ENCODE measurements at regions not wholly inside any gene's neighbourhood (a gene's known extent, or its start where the extent isn't known, plus 50 kb on each side); places are given as distances from the start of the nearest gene placed in this dataset.

DNA sequence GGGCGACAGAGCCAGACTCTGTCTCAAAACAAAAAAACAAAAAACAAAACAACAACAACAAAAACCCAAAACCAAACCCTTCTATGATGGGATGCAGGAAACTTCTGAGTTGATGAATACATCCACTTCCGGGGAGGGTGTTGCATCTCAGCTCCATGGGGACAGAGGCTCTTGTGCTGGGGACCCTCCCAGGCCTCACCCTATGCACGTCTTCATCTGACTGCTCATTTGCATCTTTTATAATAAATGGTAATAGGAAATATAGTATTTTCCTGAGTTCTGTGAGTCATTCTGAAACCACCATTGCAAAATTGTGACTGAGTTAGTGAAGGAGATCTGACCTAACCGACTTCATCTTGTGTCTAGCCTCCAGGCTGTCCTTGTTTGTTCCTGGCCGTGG is 109.5 kb upstream of the SLC28A3 start:
- DNase-seq (ENCODE audit: low spot score) = no peak

DNA sequence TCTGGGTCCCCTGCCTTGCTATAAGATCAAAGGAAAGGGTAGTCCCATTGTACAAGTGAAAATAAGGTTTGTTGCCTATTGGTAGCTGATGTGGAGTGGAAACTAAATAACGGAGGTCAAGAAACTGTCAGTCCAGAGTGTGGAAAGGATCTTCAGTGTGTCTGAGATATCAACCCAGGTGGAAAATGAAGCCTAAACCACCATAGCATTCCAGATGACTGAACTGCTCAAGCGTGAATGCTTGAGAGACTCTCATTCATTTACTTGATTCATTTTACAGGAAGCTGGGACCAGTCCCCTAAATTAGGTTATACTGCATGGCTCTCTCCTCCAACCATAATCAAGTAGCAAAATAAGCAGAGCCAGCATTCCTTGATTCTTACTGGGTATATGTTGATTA is 116.0 kb upstream of the SLC28A3 start:
- DNase-seq (ENCODE audit: low spot score) = no peak

DNA sequence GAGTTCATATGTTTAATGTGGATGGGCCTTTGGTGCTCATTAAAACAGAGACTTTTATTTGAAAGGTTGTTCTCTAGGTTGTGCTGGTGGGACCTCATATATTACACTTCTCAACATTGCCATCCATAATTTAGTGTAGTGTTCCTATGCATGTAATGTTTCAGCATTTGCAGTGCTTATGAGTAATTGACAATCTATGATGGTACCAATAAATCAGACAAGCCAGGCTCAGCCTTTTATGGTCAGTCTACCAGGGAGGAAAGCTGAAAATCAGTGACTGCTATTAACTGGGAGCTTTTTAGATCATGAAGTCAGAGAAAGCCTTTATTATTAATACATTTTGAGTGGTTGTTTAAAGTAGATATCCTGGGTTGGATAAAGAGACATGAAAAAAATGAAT is 120.1 kb upstream of the SLC28A3 start:
- no peak for DNase-seq (ENCODE audit: low spot score)

DNA sequence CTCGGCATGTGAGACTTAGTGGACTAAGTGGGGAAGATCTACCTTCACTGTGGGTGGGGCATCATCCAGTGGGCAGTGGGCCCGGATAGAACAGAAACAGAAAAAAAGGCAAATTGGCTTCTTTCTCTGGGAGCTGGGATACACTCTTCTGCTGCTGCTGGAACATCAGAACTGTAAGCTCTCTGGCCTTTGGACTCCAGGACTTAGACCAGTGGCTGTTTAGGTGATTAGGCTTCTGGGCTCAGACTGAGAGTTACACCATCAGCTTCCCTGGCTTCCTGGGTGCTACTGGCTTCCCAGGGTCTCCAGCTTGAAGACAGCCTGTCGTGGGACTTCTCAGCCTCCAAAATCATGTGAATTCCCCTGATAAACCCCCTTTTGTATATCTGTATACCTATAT is 122.7 kb upstream of the SLC28A3 start:
- DNase-seq (ENCODE audit: low spot score) = no peak

DNA sequence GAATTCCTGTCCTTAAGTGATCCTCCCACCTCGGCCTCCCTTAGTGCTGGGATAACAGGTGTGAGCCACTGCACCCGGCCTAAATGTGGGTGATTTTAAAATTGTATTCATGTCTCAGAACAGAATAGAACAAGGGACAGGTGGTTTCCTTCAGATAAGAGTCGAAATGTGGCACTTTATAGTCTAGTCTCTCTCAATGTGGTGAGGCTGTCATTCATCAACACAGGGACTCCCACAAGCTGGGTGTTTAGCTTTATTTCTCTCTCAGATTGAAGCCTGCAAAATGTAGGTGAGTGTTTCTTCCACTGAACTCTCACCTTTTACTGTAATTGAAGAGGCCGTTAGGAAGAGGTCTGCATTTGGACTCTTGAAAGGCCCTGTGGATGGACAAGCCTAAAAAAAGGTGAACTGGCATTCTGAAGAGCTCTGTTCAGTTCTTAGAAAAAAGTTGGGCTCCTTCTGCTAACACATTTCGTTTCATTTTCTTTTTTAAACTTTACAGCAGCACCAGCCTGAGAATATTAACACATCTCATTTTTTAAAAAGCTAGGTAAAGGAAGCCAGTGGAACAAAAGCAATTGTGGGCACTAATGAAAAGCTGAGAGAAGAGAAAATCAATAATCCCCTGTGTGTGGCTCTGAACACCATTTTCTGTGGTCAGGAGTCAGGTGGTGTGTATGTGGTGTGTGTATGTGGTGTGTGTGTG is 126.2 kb upstream of the SLC28A3 start:
- no peak for DNase-seq (ENCODE audit: low spot score)

DNA sequence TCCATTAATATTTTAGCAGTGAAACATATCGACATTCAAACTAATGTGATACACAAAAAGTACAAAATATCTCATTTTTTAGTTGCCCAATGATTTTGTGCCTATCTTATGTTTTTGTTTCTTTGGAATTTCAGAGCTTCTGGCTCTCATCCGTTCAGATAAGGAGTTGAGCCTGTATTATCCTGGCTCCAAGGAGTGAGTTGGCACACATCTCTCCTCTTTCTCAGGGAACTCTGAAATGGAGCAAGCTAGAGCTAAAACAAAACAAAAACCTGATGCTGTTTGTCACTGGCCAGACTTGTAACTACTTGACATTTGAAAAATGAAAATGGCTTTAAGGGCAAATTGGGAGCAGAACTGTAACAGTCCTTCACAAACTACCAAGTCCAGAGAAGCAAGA is 131.3 kb upstream of the SLC28A3 start:
- no peak for DNase-seq (ENCODE audit: low spot score)

DNA sequence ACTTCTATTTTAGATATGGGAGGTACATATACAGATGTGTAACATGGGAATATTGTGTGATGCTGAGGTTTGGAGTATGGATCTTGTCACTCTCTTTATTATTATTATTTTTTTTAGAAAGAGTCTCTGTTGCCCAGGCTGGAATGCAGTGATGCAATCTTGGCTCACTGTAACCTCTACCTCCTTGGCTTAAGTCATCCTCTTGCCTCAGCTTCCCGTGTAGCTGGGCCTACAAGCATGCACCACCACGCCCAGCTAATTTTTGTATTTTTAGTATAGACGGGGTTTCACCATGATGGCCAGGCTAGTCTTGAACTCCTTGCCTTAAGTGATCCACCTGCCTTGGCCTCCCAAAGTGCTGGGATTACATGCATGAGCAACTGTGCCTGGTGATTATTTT is 138.4 kb upstream of the SLC28A3 start:
- no peak for DNase-seq (ENCODE audit: low spot score)

DNA sequence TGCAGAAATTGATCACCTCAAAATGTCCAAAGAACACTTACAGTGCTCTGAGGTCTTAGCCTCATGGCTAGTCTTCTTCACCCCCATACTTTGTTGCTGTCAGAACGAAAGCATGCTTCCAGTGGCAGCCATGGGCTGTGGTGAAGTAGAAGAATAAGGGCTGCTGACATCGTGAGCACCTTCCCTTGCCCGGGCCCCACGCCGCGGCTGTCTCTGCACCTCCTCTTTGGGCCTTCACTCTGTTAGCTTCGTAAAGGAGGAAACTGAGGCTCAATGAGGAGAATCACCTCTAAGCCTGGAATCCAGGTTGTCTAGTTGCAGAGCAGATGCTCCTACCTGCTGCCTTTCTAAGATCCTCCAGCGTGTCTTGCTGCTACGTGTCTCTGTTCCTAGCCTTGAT is 139.5 kb upstream of the SLC28A3 start:
- DNase-seq (ENCODE audit: low spot score) = no peak

DNA sequence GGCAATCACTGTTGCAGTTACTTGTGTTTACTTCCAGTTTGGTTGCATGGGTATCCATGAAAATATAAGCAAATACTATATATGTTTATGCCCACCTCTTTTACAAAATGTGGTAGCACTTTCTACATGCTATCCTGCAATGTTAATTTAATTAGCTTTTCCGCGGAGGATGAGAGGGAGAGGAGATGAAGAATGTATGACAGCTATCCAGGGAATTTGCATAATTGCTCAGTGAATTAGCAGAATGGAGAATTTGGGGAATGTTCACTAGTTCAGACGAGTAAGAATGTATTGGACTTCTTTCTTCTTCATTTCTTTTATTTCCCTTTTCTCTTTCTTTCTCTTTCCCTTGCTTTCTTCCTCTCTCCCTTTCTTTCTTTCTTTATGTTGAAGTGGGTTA is 140.7 kb upstream of the SLC28A3 start:
- no peak for DNase-seq (ENCODE audit: low spot score)

DNA sequence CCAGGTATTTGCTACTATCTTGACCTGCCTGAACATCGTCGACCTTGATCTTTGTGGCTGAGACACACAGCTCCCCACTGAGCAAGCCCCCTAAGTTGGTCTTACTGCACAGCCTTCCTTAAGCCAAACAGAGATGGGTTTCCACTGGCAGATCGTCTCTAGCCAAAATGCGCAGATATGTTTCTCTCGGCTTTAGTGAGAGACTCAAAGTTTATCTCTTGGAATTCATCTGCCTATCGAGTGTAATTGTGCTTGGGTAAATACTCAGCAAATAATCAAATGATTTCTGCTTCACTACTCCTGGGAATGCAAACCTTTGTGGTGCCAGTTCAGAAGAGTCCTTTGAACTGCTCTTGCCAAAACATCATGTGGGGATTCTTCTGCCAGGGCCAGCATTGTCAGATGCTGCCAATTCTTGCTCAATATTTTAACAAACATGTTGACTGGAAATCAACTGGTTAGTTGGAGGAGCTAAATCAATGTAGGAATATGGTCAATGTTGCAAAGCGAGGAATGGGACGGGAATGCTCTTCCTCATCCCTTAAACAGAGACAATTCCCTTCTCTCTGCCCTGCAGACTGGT is 141.2 kb upstream of the SLC28A3 start:
- no peak for DNase-seq (ENCODE audit: low spot score)

DNA sequence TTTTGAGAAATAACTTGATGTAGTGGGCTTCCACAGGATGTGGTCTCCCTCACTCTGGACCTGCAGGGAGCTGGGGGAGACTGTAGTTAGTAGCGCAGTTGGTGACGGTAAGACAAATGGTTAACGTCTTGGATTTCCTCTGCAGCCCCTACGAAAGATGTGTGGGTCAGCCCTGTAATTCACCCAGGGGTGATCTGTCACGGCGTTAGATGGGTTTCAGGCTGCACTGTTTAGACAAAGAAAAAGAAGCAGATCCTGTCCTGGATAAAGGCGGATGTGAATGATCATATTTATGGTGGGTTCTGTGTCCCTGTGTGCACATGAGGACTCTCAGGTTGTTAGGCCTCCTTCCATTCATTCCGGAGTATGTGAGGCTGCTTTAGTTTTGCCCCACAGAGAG is 142.0 kb upstream of the SLC28A3 start:
- DNase-seq (ENCODE audit: low spot score) = no peak

DNA sequence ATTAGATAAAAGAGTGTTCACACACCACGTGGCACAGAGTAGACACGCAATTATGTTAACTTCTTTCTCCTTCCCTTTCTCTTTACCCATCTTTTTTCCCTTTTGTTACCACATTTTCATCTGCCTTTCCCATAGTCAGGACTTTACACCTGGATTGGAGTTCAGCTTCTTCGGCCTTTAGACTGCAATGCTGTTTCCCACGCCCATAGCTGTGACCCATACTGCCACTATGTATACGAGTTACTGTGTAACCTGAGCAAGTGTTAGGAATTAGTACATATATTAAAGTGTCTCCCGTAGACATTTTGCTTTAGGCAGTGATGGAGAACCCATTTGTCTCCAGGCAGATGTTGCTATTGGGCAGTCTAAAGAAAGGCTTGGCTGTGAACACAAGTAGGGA is 143.6 kb upstream of the SLC28A3 start:
- no peak for DNase-seq (ENCODE audit: low spot score)

DNA sequence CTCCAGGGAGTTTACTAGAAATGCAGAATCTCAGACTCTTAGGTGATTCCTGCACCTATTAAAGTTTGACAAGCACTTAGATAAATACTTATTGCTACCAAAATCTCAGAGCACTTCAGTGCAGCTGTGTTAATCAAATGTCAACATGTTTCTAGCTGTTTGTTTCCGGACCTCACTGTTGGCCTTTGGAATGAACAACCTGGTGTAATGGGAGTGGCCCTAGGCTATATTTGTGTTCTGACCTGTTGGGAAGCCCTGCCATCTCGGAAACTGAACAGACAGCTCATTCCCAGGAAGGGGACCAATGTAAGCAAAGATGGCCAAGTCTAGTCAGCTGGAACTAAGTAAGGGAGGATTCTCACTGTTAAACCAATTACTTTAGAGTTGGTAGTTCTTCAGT is 145.0 kb upstream of the SLC28A3 start:
- DNase-seq (ENCODE audit: low spot score) = no peak

DNA sequence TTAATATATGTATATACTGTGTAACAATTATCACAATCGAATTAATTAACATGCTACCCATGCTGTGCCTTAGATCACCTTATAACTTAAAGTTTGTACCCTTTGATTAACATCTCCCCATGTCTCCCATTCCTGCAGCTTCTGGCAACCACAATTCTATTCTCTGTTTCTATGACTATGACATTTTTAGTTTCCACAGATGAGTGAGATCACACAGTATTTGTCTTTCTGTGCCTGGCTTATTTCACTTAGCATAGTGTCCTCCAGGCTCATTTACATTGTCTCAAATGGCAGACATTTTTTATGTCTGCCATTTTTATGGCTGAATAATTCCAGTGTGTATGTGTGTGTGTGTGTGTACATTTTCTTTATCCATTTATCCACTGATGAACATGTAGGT is 146.1 kb upstream of the SLC28A3 start:
- no peak for DNase-seq (ENCODE audit: low spot score)

DNA sequence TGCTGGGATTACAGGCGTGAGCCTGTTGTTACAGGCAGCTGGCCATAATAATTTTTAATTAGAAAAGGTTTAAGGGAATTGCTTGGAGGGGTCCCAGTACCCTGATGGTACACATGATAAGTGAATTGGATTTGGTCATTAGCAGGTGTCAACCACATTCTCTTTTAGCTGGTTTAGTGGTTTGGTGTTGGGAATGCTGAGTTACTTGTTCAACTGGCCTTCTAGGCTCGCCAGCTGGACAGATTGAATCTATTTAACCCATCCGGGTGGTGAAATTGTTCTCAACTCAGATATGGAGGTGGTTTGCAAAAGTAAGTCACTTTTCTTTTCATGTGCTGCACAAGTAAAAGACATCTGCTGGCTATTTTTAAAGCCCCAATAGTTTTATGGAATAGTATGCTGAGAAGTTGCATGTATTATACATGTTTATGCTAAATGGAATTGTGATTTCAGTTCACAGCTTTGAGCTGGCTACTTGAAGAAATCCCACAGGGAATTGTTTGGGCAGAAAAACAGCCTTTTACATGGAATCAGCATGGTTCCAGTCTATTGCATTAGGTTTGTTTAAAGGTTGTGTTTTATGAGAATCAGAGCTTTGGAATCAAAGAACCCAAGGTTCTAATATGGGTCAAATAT is 149.8 kb upstream of the SLC28A3 start:
- no peak for DNase-seq (ENCODE audit: low spot score)

DNA sequence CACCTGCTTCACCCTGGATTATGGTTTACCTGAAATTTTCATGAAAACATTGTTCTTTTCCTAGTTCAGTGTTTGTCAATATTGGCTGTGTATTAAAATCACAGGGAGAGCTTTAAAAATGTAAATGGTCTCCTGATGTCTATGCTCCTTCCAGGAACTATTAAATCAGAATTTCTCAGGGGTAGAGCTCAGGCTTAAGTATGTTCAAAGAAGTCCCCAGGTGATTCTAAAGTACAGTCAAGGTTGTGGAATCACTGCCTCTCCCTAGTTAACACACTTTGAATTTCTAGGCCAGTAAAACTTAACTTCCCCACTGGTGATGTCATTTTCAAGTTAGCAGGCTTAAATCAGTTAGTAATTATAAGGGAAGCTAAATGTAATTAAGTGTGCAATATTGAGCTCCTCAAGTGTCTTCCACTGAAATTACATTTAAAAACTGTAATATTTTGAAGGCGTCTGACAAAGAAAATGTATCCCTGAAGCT is 150.3 kb upstream of the SLC28A3 start:
- no peak for DNase-seq (ENCODE audit: low spot score)

DNA sequence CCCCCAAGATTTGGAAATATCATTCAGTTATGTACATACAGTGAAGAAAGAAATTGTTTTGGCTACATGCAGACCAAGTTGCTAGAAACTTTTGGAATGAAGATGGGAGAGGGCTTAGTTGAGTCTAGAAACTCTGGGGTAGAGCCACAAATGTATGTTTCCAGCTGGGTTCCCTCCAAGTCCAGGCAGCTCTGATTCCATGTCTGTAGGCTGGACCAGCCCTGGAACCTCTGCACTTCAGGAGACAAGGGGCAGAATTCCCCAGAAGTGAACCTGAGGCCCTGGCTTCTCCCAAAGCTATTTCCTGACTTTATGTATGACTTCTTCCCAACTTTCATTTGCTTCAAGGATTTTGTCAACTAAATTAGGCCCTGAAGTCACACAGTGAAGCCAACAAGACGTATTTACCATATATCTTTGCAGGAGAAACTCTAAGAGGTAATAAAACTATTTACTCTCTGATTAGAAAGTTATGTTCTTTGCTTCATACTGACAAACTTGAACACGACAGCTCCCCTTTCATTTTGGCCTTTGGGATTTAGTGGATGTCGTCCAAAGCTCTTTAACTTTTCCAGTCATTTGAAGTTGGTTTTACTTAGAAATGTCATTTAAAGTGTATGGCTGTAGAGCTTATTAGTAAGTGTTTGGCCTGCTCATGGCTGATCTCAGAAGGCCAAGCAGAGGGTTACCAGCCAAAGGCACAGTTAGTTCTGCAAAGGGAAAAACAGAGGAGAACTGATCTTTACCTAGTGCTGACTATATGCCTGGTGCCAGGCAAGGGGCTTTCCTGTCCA is 152.0 kb upstream of the SLC28A3 start:
- no peak for DNase-seq (ENCODE audit: low spot score)

DNA sequence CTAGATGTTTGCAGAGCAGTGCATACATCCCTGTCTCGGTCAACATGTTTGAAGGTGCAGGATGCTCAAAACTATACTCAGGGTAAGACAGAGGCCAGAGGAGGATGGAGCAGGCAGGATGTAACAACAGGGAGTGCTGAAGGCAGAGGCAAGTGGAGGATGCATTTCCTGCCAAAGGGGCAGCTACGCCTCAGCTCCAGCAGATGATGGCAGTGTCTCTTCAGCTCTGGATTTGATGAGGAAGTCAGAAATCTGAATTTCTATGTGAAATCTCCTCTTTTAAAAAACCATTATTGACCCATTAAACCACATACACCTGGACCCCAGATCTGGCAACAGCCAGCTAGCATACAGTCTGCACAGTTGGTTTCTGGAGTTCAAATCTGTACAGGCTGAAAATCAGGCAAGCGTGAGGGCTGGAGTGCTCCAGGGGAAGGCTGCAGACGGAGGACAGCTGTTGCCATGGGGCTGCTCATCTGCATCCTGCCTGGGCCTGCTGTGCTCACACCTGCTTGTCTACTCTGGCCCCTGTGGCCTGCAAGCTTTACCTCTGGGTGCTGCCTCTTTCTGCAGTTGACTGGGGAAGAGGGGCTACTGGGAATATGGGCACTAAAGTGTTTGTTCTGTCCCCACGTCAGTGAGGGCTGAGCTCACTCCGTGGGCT is 152.9 kb upstream of the SLC28A3 start:
- no peak for DNase-seq (ENCODE audit: low spot score)

DNA sequence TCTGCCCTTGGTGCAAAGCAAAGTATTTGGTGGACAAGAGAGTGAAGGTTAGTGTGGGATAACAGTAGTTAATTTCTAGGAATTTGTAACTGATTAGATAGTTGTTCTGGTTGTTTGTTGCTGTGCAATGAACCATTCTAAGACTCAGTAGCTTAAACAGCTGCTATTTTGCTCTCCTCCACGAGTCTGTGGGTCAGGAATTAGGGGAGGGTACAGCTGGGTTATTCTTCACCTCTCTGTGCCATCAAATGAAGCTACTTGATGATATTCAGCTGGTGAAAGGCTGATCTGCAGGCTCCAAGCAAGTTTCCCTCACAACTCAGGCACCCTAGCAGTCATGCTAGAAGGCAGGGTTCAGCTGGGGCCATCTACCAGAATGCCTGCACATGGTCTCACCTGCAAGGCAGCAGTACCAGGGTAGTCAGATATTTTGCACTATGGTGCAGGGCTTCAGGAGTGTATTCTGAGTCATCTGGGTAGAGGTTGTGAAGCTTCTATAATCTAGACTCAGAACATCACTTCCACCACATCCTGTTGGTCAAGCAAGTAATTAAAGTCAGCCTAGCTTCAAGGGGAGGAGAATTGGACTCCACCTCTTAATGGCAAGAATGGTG is 159.5 kb upstream of the SLC28A3 start:
- DNase-seq (ENCODE audit: low spot score) = no peak

DNA sequence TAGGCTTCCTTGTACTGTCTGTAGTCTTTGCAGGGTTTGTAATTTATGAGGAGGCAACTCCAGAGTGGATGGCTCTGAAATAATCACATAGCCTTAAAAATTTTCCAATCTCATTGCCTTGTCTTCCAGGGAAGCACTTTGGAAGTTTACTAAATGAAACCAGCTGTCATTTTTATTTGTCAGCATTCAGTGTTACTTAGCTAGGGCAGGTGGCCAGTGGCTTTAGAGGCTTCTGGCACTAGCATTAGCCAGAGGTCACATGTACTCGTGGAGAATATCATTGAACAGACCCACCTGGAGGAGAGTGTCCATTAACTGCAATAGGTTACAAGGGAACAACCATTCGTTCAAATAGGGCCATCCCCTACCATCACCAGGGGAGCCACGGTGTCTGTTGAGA is 160.3 kb upstream of the SLC28A3 start:
- DNase-seq (ENCODE audit: low spot score) = no peak

DNA sequence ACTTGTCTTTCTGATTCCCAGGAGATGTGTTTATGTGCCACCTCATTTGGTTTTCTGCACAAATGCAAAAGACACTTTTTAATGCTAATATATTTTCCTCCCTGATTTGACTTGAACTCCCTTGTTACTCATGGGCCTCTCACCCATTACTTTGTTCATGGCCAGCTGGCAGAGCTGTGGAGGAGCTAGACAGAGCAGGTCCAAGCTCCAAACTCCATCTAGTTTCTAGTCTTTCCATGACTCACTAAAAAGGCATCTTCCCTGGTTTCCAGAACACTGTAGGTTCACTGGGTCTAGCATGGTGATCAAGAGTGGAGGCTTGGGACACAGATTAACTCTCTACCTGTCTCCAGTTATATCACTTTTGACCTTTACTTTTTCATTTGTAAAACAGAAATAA is 161.0 kb upstream of the SLC28A3 start:
- DNase-seq (ENCODE audit: low spot score) = no peak

DNA sequence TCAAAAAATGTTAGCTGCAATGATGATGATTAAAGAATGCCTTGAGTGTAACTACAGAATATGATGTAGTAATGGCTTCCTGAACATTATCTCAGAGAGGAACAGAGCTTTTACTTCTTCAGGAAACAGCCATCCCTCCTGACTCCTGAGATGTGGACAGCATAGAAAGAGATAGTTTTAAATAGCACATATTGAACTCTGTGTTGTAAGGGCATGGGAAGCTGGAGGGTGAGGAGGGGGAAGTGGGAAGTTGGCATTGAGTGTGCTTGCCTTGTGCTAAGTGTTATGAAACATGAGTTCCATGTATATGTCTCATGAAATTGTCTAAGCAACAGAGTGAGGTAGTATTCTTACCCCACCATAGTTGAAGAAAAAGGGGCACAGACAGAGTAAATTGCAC is 161.5 kb upstream of the SLC28A3 start:
- no peak for DNase-seq (ENCODE audit: low spot score)
